ENCODE measurements at regions not wholly inside any gene's neighbourhood (a gene's known extent, or its start where the extent isn't known, plus 50 kb on each side); places are given as distances from the start of the nearest gene placed in this dataset.

- no peak for TF ChIP-seq RAD21 (IDR thresholded peaks at IDR 0.05; ENCODE audit: low read depth)
- no peak for TF ChIP-seq EGR1 (IDR thresholded peaks at IDR 0.05)
- no peak for TF ChIP-seq REST (IDR thresholded peaks at IDR 0.05; ENCODE audit: low read depth)
- no peak for TF ChIP-seq FOXM1 (IDR thresholded peaks at IDR 0.05; ENCODE audit: borderline replicate concordance, low read depth)
- no peak for TF ChIP-seq EP300 (IDR thresholded peaks at IDR 0.05; ENCODE audit: borderline replicate concordance)
- no peak for TF ChIP-seq CEBPB (IDR thresholded peaks at IDR 0.05)
- no peak for TF ChIP-seq NFIC (IDR thresholded peaks at IDR 0.05)
Observed at GRCh38 chr16:66084306-66084705, 282.2 kb upstream of the CDH5 start.

Measured in Ishikawa (cell line).